Cardiac fibroblast (primary cell): ENCODE measurements at regions not wholly inside any gene's neighbourhood (a gene's known extent, or its start where the extent isn't known, plus 50 kb on each side); places are given as distances from the start of the nearest gene placed in this dataset.
A peak's percentile ranks its signal among the peaks of the same experiment; 100 is the strongest.

Source experiments
- DNase-seq, 2 donors: peaks; one replicate each; pipeline versions ENCODE4 v3.0.0 to v3.0.0-alpha.2; 2010; ENCODE audit warnings: low read depth in 2 of 2
- H3K4me3 ChIP-seq, 2 donors: replicated peaks in 1 of 2; 1 replicate in 1 of 2; 2 replicates in 1 of 2; pipeline ENCODE4 v1.5.1; 2011; ENCODE audit warnings: low read depth in 2 of 2, low read length in 2 of 2, mild to moderate bottlenecking in 2 of 2, moderate library complexity in 1 of 2
- CTCF ChIP-seq: IDR thresholded peaks from one replicate; pipeline ENCODE4 v1.5.1; 2011; ENCODE audit warnings: low read depth, mild to moderate bottlenecking, low read length, inconsistent platforms

- no peak for TF ChIP-seq CTCF
- DNase-seq = no peak
- H3K4me3 ChIP-seq = no peak overlapping the region
Measured at GRCh38 chr6:170135821-170136471, 154.9 kb downstream of the DLL1 start.

- TF ChIP-seq CTCF = no peak
- H3K4me3 ChIP-seq = no peak overlapping the region
- DNase-seq = no peak
Measured at GRCh38 chr6:170135461-170135820, 155.4 kb downstream of the DLL1 start.

DNA sequence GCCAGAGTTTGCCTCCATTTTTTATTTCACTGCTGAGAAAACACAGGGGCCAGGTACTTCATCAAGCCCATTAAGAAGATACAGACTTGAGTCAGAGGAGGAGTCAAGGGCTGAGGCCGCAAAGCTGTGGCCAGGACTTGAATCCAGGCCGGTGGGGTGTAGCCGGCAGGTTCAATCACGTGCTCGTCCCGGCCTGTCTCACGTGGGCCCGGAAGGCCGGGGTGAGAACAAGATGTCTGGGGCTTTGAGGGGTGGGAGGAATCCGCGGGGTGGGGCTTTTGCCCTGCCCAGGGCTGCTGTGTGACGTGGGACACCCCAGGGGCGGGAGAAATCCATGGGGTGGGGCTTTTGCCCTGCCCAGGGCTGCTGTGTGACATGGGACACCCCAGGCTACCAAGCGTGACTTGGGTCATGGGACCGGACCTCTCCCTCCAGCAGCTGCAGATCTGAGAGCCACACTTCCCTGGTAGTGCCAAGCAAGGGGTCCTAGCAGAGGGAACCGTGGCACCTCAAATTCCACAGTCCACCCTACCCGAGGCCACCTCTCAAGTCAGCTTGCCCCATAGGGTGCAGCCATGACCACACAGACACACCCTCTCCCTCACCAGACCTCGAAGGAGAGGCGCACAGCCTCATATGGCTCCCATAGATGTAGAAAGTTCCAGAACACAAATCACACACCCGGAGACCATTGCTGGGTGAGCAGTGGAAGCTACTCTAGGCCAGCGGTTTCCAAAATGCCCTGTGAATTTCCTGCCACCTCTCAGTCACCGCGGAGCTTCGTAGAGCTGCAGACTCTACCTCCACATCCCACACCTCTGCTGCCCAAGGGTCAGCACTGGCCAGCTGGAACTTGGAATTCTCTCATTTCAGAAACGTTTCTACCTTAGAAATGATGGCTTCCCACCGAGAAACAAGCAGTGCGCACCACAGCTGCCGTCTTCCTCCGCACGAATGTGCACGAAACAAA is 156.1 kb downstream of the DLL1 start:
- no peak for DNase-seq
- no peak for TF ChIP-seq CTCF
- H3K4me3 ChIP-seq = no peak overlapping the region

- H3K4me3 ChIP-seq = no peak overlapping the region
- DNase-seq = peak in 1 of 2 donors; percentile 67
- TF ChIP-seq CTCF = no peak
Measured at GRCh38 chr6:170134031-170134470, 156.8 kb downstream of the DLL1 start.

GRCh38 chr6:170132561-170132991 is 158.3 kb downstream of the DLL1 start:
- no peak for DNase-seq
- H3K4me3 ChIP-seq = no peak overlapping the region
- no peak for TF ChIP-seq CTCF

DNA sequence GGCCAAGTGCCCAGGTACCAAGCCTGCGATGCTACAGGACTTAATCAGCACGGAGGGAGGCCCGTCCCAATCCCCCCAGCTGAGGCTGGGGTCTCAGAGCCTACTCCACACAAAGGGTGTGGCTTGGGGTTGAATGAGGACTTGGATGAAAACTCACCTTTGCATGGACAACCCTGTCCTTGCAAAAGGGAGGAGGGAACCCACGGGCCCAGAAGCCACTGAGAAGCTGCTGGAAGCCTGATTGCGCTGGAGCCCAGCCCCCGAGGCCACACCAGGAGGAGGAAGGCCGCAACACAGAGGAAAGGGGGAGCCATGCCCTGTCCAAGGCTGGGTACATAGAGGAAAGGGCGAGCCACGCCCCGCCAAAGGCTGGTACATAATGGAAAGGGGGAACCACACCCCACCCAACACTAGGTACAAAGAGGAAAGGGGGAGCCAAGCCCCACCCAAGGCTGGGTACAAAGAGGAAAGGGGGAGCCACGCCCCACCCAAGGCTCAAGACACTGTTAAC is 158.8 kb downstream of the DLL1 start:
- DNase-seq = no peak
- TF ChIP-seq CTCF = no peak
- no peak overlapping the region for H3K4me3 ChIP-seq
